ENCODE measurements at regions not wholly inside any gene's neighbourhood (a gene's known extent, or its start where the extent isn't known, plus 50 kb on each side); places are given as distances from the start of the nearest gene placed in this dataset.

DNA sequence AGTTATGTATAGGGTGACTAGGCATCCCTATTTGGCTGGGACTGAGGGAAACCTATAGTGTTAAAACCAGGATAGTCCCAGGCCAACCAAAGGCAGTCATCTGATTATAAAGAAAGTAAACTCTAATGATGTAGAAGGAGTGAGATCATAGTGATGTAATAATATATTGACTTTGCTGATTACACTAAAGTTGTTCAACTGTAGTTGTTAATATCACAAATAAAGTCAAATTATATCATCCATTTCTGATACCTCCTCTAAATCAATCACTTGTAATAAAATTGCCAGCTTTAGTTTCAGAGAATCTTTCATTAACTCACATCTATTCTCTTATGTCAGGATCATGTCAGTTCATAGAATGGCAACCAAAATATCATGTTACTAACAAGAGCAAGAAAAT lies 98.6 kb downstream of the FOXB1 start:
- TF ChIP-seq, protein P1, sequence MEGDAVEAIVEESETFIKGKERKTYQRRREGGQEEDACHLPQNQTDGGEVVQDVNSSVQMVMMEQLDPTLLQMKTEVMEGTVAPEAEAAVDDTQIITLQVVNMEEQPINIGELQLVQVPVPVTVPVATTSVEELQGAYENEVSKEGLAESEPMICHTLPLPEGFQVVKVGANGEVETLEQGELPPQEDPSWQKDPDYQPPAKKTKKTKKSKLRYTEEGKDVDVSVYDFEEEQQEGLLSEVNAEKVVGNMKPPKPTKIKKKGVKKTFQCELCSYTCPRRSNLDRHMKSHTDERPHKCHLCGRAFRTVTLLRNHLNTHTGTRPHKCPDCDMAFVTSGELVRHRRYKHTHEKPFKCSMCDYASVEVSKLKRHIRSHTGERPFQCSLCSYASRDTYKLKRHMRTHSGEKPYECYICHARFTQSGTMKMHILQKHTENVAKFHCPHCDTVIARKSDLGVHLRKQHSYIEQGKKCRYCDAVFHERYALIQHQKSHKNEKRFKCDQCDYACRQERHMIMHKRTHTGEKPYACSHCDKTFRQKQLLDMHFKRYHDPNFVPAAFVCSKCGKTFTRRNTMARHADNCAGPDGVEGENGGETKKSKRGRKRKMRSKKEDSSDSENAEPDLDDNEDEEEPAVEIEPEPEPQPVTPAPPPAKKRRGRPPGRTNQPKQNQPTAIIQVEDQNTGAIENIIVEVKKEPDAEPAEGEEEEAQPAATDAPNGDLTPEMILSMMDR (IDR thresholded peaks at IDR 0.05; ENCODE audit: control insufficient read depth, insufficient read depth, low read depth, low read length, missing control alignments) = no peak
- DNase-seq (ENCODE audit: low read depth) = no peak
- no peak overlapping the region for H3K4me3 ChIP-seq (ENCODE audit: control insufficient read depth, low read depth, low read length)

DNA sequence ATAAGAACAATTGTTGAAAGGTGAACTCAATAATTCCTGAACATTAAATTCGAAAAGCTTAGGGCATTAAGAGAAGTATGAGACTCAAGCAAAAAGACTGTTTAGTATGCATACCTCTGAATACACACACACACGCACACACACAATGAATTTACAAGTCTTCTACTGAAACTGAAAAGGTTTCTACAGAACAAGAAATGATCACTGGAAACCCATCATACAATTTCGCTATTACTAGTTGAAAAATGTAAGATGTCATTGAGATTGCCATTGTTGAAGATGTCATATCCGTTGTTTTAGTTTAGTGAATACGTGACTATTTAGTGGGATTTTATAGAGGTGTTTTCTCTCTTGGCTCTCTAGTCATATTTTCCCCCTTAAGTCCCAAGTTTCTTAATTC lies 106.8 kb downstream of the FOXB1 start:
- no peak for DNase-seq (ENCODE audit: low read depth)
- H3K4me3 ChIP-seq (ENCODE audit: control insufficient read depth, low read depth, low read length) = no peak overlapping the region
- TF ChIP-seq, protein P1 (IDR thresholded peaks at IDR 0.05; ENCODE audit: control insufficient read depth, insufficient read depth, low read depth, low read length, missing control alignments) = no peak

DNA sequence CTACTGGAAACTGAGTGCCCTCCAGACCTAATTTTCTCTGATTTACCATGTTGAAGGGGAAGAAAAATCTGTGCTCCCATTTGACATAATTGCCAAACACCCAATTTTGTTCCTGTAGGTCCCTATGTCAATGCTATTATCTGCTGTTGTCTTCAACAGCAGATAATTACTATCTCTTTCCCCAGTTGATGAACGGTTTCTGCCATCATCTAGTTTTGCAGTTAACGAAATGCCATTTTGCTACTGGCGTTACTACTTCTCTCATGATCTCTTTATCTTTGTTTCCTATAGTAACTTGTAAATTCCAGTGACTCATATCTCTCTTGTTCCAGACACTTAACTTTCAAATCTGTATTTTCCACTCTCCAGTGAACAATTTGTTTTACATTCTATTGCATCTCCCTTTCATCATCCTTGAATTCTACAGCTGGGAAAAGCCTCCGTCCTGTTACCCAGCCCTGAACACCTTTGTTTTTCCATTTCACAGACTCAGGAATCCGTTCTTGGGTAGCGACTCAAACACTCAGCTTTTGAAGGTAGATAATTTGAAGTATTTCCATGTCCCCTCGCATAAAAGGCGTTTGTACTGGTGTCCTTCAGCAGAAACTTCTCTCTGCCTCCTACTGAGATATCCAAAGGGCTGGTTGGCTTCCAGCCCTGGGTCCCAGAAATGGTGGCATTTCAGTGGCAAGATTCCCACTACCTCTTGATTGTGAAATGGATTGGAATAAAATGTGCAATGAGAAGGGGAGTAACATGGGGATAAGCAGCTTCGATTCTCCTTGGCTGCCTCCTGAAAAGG lies 111.7 kb downstream of the FOXB1 start:
- TF ChIP-seq, protein P1 (IDR thresholded peaks at IDR 0.05; ENCODE audit: control insufficient read depth, insufficient read depth, low read depth, low read length, missing control alignments) = no peak
- DNase-seq (ENCODE audit: low read depth) = peak; percentile 33
- no peak overlapping the region for H3K4me3 ChIP-seq (ENCODE audit: control insufficient read depth, low read depth, low read length)

DNA sequence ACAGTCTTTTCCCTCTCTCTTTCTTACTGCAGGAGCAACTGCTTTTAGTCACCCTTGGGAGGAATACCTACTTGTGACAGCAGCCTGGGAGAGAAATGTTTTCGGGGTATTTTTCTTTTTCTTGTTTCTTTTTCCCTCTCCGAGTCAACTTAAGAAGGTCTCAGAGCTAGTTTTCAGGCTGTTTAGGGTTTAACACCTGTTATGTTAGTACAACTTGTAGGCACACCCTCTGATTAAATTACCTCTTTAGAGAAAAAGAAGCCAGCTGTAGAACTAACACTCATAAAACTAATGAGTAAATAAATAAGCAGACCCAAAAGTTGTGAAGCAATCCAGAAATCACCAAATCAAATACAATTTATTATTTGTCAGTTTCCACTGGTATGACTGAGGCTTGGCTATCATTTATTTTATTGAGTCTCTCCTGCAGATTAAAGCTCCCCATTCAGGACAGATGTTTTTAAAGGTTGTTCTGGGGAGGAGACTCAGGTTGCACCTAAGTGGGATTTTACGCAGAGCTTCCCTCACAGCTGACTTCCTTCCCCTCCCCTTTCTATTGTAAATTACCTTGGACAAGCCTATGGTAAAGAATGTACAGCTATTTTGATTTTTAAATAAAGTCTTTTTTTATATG lies 112.5 kb downstream of the FOXB1 start:
- TF ChIP-seq, protein P1 (IDR thresholded peaks at IDR 0.05; ENCODE audit: control insufficient read depth, insufficient read depth, low read depth, low read length, missing control alignments) = no peak
- no peak overlapping the region for H3K4me3 ChIP-seq (ENCODE audit: control insufficient read depth, low read depth, low read length)
- no peak for DNase-seq (ENCODE audit: low read depth)

DNA sequence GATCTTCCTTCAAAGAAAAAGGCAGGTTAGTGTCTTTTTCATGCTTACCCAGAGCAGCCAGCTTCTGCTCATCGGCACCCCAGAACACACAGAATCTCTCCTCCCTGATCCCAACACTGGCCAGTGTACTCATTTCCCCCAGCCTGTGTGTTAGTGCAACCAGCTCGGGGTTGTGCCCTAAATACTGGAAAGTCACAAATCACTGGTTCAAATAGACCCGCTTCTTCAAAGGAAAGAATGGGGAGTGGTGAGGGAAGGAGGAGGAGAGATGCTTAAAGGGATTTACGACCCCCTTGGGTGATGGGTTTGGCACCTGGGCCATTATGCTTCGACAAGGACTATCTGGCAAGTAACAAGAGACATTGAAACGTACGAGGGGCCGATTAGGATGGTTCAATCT lies 114.0 kb downstream of the FOXB1 start:
- TF ChIP-seq, protein P1 (IDR thresholded peaks at IDR 0.05; ENCODE audit: control insufficient read depth, insufficient read depth, low read depth, low read length, missing control alignments) = no peak
- DNase-seq (ENCODE audit: low read depth) = no peak
- no peak overlapping the region for H3K4me3 ChIP-seq (ENCODE audit: control insufficient read depth, low read depth, low read length)

DNA sequence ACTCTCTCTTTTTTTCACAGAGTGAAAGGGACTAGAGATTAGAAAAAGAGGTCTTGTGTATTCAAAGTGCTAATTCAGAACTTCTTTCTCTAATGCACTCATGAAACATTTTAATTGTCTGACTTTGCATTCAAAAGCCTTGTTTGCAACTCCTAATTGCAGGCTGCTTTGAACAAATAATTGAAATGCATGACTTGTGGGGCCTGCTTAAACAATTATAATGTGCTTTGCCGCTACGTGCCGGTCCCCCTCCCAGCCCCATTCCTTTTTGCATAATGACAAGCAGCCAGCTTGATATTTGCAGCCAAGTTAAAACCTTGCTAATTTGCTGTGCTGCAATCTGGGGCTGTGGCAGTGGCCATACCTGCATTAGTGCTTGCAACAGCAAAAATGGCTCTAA lies 114.5 kb downstream of the FOXB1 start:
- TF ChIP-seq, protein P1 (IDR thresholded peaks at IDR 0.05; ENCODE audit: control insufficient read depth, insufficient read depth, low read depth, low read length, missing control alignments) = no peak
- DNase-seq (ENCODE audit: low read depth) = no peak
- H3K4me3 ChIP-seq (ENCODE audit: control insufficient read depth, low read depth, low read length) = no peak overlapping the region
